ENCODE measurements at regions not wholly inside any gene's neighbourhood (a gene's known extent, or its start where the extent isn't known, plus 50 kb on each side); places are given as distances from the start of the nearest gene placed in this dataset.
"Not testable (repeated sequence)": the region's sequence is repeated elsewhere in the genome, so short reads cannot be mapped to it uniquely, and the experiment has no call there.

DNA sequence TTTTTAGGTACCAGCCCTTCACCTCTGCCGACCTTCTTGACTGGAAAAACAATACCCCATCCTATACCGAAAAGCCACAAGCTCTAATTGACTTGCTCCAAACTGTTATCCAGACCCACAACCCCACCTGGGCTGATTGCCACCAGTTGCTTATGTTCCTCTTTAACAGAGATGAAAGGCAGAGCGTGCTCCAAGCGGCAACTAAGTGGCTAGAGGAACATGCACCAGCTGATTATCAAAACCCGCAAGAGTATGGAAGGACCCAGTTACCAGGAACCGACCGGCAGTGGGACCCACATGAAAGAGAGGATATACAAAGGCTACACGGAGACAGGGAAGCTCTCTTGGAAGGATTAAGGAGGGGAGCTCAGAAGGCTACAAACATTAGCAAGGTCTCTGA is 86.1 kb upstream of the TANC1 start:
- Mint-ChIP-seq H3K27me3 (ENCODE audit: unreplicated experiment) (peaks cover 2% of the 10 kb centered on the region), H3K9me3 (ENCODE audit: unreplicated experiment) (peaks cover 2% of the 10 kb centered on the region), H3K36me3 (ENCODE audit: unreplicated experiment) (no peaks in the 10 kb centered on the region)

DNA sequence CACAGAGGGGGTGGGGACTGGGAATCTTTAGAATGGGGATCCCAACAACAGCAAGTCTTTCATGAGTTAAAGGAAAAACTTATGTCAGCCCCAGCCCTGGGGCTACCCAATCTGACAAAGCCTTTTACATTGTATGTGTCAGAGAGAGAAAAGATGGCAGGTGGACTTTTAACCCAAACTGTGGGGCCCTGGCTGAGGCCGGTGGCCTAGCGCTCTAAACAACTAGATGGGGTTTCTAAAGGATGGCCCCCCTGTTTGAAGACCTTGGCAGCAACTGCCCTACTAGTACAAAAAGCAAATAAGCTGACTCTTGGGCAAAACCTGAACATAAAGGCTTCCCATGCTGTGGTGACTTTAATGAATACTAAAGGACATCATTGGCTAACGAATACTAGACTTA is 83.9 kb upstream of the TANC1 start:
- not testable (repeated sequence) for H3K27me3 Mint-ChIP-seq (ENCODE audit: unreplicated experiment); H3K4me3 Mint-ChIP-seq (ENCODE audit: unreplicated experiment); H3K4me1 Mint-ChIP-seq (ENCODE audit: low read depth, unreplicated experiment); H3K36me3 Mint-ChIP-seq (ENCODE audit: unreplicated experiment); DNase-seq; H3K9me3 Mint-ChIP-seq (ENCODE audit: unreplicated experiment); H3K27ac Mint-ChIP-seq (ENCODE audit: unreplicated experiment)

More for the DNA sequence above, 86.1 kb upstream of the TANC1 start:
- no peak for DNase-seq
- TF ChIP-seq, protein P1, sequence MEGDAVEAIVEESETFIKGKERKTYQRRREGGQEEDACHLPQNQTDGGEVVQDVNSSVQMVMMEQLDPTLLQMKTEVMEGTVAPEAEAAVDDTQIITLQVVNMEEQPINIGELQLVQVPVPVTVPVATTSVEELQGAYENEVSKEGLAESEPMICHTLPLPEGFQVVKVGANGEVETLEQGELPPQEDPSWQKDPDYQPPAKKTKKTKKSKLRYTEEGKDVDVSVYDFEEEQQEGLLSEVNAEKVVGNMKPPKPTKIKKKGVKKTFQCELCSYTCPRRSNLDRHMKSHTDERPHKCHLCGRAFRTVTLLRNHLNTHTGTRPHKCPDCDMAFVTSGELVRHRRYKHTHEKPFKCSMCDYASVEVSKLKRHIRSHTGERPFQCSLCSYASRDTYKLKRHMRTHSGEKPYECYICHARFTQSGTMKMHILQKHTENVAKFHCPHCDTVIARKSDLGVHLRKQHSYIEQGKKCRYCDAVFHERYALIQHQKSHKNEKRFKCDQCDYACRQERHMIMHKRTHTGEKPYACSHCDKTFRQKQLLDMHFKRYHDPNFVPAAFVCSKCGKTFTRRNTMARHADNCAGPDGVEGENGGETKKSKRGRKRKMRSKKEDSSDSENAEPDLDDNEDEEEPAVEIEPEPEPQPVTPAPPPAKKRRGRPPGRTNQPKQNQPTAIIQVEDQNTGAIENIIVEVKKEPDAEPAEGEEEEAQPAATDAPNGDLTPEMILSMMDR (IDR thresholded peaks at IDR 0.05; ENCODE audit: partially characterized antibody, unreplicated experiment), result no peak
- Mint-ChIP-seq H3K4me1 (ENCODE audit: low read depth, unreplicated experiment) (no peaks in the 10 kb centered on the region), H3K27ac (ENCODE audit: unreplicated experiment) (no peak overlapping the region), H3K4me3 (ENCODE audit: unreplicated experiment) (no peak overlapping the region)

DNA sequence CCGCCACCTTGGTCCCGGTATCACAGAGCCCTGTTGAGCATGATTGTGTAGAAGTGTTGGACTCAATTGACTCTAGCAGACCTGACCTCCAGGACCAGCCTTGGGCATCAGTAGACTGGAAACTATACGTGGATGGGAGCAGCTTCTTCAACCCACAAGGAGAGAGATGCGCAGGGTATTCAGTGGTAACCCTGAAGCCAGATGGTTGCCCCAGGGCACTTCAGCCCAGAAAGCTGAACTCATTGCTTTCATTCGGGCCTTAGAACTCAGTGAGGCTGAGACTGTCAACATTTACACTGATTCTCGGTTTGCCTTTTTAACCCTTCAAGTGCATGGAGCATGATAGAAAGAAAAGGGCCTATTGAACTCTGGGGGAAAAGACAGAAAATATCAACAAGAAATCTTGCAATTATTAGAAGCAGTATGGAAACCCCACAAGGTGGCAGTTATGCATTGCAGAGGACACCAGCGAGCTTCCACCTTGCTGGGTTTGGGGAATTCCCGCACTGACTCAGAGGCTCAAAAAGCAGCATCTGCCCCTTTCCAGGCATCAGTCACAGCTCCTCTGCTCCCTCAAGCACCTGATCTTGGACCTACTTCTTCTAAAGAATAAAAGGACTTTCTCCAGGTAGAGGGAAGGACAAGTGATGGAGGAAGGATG is 83.3 kb upstream of the TANC1 start:
- not testable (repeated sequence) for H3K36me3 Mint-ChIP-seq (ENCODE audit: unreplicated experiment); H3K4me1 Mint-ChIP-seq (ENCODE audit: low read depth, unreplicated experiment); H3K27me3 Mint-ChIP-seq (ENCODE audit: unreplicated experiment); H3K4me3 Mint-ChIP-seq (ENCODE audit: unreplicated experiment); H3K9me3 Mint-ChIP-seq (ENCODE audit: unreplicated experiment); DNase-seq; H3K27ac Mint-ChIP-seq (ENCODE audit: unreplicated experiment)

DNA sequence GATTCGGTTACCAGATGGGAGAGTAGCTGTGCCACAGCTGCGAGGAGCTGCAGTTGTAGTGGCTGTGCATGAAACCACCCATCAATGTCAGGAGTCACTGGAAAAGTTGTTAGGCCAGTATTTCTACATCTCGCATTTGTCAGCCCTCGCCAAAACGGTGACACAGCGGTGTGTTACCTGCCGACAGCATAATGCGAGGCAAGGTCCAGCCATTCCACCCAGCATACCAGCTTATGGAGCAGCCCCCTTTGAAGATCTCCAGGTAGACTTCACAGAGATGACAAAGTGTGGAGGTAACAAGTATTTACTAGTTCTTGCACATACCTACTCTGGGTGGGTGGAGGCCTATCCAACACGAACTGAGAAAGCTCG is 82.8 kb upstream of the TANC1 start:
- not testable (repeated sequence) for H3K9me3 Mint-ChIP-seq (ENCODE audit: unreplicated experiment); H3K4me1 Mint-ChIP-seq (ENCODE audit: low read depth, unreplicated experiment); H3K36me3 Mint-ChIP-seq (ENCODE audit: unreplicated experiment); H3K4me3 Mint-ChIP-seq (ENCODE audit: unreplicated experiment); H3K27ac Mint-ChIP-seq (ENCODE audit: unreplicated experiment); DNase-seq; H3K27me3 Mint-ChIP-seq (ENCODE audit: unreplicated experiment)

DNA sequence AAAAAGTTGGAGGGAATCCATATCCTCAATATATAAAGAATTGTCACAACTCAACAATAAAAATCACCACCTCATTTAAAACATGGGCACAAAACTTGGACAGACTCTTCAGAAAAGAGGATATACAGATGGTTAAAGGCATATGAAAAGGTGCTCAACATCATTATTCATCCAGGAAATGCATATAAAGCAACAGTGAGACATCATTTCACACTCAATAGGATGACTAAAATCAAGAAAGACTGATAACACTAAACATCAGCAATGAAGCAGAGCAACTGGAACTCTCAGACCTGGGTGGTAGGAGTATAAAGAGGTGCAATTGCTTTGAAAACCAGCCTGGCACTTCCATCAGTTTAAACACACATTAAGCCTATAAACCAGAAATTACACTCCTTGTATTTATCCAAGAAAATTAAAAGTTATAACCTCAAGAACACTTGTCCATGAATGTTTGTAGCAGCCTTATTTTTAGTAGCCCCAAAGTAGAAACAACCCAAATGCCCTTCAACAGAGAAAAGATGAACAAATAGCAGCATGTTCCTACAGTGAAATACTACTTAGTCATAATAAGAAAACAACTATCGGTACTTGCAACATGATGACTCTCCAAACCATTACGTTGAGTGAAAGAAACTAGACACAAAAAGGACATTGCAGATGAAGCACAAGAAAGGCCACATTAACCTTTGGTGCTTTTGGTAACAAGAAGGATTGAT is 79.1 kb upstream of the TANC1 start:
- Mint-ChIP-seq H3K36me3 (ENCODE audit: unreplicated experiment) (no peaks in the 10 kb centered on the region), H3K9me3 (ENCODE audit: unreplicated experiment) (peaks cover 3% of the 10 kb centered on the region), H3K27ac (ENCODE audit: unreplicated experiment) (no peak overlapping the region), H3K27me3 (ENCODE audit: unreplicated experiment) (peaks cover 8% of the 10 kb centered on the region), H3K4me1 (ENCODE audit: low read depth, unreplicated experiment) (peaks cover 17% of the 10 kb centered on the region), H3K4me3 (ENCODE audit: unreplicated experiment) (no peak overlapping the region)
- TF ChIP-seq, protein P1 (IDR thresholded peaks at IDR 0.05; ENCODE audit: partially characterized antibody, unreplicated experiment), result no peak
- DNase-seq, result no peak

DNA sequence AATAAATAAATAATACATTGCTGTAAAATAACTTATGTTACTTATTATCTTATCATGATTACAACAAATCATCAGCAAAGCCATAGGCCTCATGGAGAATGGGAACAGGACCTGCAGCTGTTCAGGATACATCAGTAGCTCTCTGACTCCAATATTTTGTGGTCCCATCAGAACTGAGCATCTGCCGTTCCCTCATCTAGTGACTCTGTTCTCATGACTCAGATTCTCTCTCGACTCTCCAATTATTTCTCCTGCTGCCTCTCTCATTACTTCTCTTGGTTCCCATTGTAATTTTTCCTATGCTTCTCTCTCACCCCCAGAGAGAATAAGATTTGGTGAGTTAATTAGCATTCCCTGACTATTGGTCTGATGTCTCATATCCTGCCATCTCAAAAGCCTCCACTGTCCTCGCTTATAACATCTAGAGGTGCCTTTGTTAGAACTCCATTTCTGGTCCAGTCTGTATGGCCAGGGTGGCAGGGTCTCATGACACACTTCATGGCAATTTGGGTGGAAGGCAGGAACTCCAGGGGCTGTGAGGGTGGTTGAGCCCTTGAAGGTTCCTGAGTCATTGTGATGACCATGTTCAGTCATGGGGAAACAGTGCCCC is 78.0 kb upstream of the TANC1 start:
- Mint-ChIP-seq H3K36me3 (ENCODE audit: unreplicated experiment) (no peaks in the 10 kb centered on the region), H3K9me3 (ENCODE audit: unreplicated experiment) (peaks cover 3% of the 10 kb centered on the region)

More for the DNA sequence above, 78.0 kb upstream of the TANC1 start:
- peaks cover 17% of the 10 kb centered on the region for H3K4me1 Mint-ChIP-seq (ENCODE audit: low read depth, unreplicated experiment)
- no peak overlapping the region for H3K27ac Mint-ChIP-seq (ENCODE audit: unreplicated experiment)
- peaks cover 6% of the 10 kb centered on the region for H3K27me3 Mint-ChIP-seq (ENCODE audit: unreplicated experiment)
- TF ChIP-seq, protein P1 (IDR thresholded peaks at IDR 0.05; ENCODE audit: partially characterized antibody, unreplicated experiment), result no peak
- no peak overlapping the region for H3K4me3 Mint-ChIP-seq (ENCODE audit: unreplicated experiment)
- no peak for DNase-seq

Measured in glutamatergic neuron (in vitro differentiated cells).